ENCODE measurements at regions not wholly inside any gene's neighbourhood (a gene's known extent, or its start where the extent isn't known, plus 50 kb on each side); places are given as distances from the start of the nearest gene placed in this dataset.

- no peaks in the 10 kb centered on the region for H3K9me3 ChIP-seq (ENCODE audit: control insufficient read depth, low read length)
- no peak overlapping the region for H3K4me3 ChIP-seq (ENCODE audit: low read length)
- H3K4me1 ChIP-seq (ENCODE audit: control insufficient read depth, insufficient read depth, low read length) = peaks cover 60% of the 10 kb centered on the region
- no peak overlapping the region for H3K9ac ChIP-seq (ENCODE audit: low read length)
- H3K27me3 ChIP-seq (ENCODE audit: control insufficient read depth, insufficient read depth, low read length) = no peaks in the 10 kb centered on the region
- no peaks in the 10 kb centered on the region for H3K36me3 ChIP-seq (ENCODE audit: control insufficient read depth, insufficient read depth, low read length)
Observed at GRCh38 chr2:20140321-20141055, 84.4 kb downstream of the SDC1 start.

- H3K4me1 ChIP-seq (ENCODE audit: control insufficient read depth, insufficient read depth, low read length) = peaks cover 53% of the 10 kb centered on the region
- no peaks in the 10 kb centered on the region for H3K36me3 ChIP-seq (ENCODE audit: control insufficient read depth, insufficient read depth, low read length)
- peaks cover 3% of the 10 kb centered on the region for H3K27me3 ChIP-seq (ENCODE audit: control insufficient read depth, insufficient read depth, low read length)
- no peak overlapping the region for H3K4me3 ChIP-seq (ENCODE audit: low read length)
- H3K9ac ChIP-seq (ENCODE audit: low read length) = no peak overlapping the region
- no peaks in the 10 kb centered on the region for H3K9me3 ChIP-seq (ENCODE audit: control insufficient read depth, low read length)
Observed at GRCh38 chr2:20139407-20140172, 85.3 kb downstream of the SDC1 start.

GRCh38 chr2:20138696-20139095 is 86.2 kb downstream of the SDC1 start:
- Histone ChIP-seq H3K36me3 (ENCODE audit: control insufficient read depth, insufficient read depth, low read length) (no peaks in the 10 kb centered on the region), H3K27me3 (ENCODE audit: control insufficient read depth, insufficient read depth, low read length) (peaks cover 3% of the 10 kb centered on the region), H3K4me1 (ENCODE audit: control insufficient read depth, insufficient read depth, low read length) (peaks cover 44% of the 10 kb centered on the region), H3K4me3 (ENCODE audit: low read length) (no peak overlapping the region), H3K9me3 (ENCODE audit: control insufficient read depth, low read length) (no peaks in the 10 kb centered on the region), H3K9ac (ENCODE audit: low read length) (no peak overlapping the region)

- peaks cover 3% of the 10 kb centered on the region for H3K27me3 ChIP-seq (ENCODE audit: control insufficient read depth, insufficient read depth, low read length)
- no peak overlapping the region for H3K9ac ChIP-seq (ENCODE audit: low read length)
- H3K36me3 ChIP-seq (ENCODE audit: control insufficient read depth, insufficient read depth, low read length) = no peaks in the 10 kb centered on the region
- no peak overlapping the region for H3K4me3 ChIP-seq (ENCODE audit: low read length)
- peaks cover 40% of the 10 kb centered on the region for H3K4me1 ChIP-seq (ENCODE audit: control insufficient read depth, insufficient read depth, low read length)
- no peaks in the 10 kb centered on the region for H3K9me3 ChIP-seq (ENCODE audit: control insufficient read depth, low read length)
Observed at GRCh38 chr2:20137884-20138283, 86.5 kb upstream of the LAPTM4A start.

GRCh38 chr2:20137131-20137571 is 85.7 kb upstream of the LAPTM4A start:
- Histone ChIP-seq H3K4me1 (ENCODE audit: control insufficient read depth, insufficient read depth, low read length) (peaks cover 39% of the 10 kb centered on the region), H3K4me3 (ENCODE audit: low read length) (no peak overlapping the region), H3K9me3 (ENCODE audit: control insufficient read depth, low read length) (no peaks in the 10 kb centered on the region), H3K27me3 (ENCODE audit: control insufficient read depth, insufficient read depth, low read length) (peaks cover 3% of the 10 kb centered on the region), H3K36me3 (ENCODE audit: control insufficient read depth, insufficient read depth, low read length) (no peaks in the 10 kb centered on the region), H3K9ac (ENCODE audit: low read length) (no peak overlapping the region)

GRCh38 chr2:20136149-20136548 is 84.7 kb upstream of the LAPTM4A start:
- peaks cover 3% of the 10 kb centered on the region for H3K27me3 ChIP-seq (ENCODE audit: control insufficient read depth, insufficient read depth, low read length)
- peaks cover 34% of the 10 kb centered on the region for H3K4me1 ChIP-seq (ENCODE audit: control insufficient read depth, insufficient read depth, low read length)
- H3K9ac ChIP-seq (ENCODE audit: low read length) = no peak overlapping the region
- H3K36me3 ChIP-seq (ENCODE audit: control insufficient read depth, insufficient read depth, low read length) = no peaks in the 10 kb centered on the region
- H3K9me3 ChIP-seq (ENCODE audit: control insufficient read depth, low read length) = no peaks in the 10 kb centered on the region
- no peak overlapping the region for H3K4me3 ChIP-seq (ENCODE audit: low read length)

- Histone ChIP-seq H3K9me3 (ENCODE audit: control insufficient read depth, low read length) (no peaks in the 10 kb centered on the region), H3K27me3 (ENCODE audit: control insufficient read depth, insufficient read depth, low read length) (peaks cover 3% of the 10 kb centered on the region), H3K9ac (ENCODE audit: low read length) (no peak overlapping the region), H3K4me3 (ENCODE audit: low read length) (no peak overlapping the region), H3K36me3 (ENCODE audit: control insufficient read depth, insufficient read depth, low read length) (no peaks in the 10 kb centered on the region), H3K4me1 (ENCODE audit: control insufficient read depth, insufficient read depth, low read length) (peaks cover 35% of the 10 kb centered on the region)
Observed at GRCh38 chr2:20135631-20136050, 84.2 kb upstream of the LAPTM4A start.

- H3K36me3 ChIP-seq (ENCODE audit: control insufficient read depth, insufficient read depth, low read length) = no peaks in the 10 kb centered on the region
- H3K4me3 ChIP-seq (ENCODE audit: low read length) = no peak overlapping the region
- H3K9me3 ChIP-seq (ENCODE audit: control insufficient read depth, low read length) = no peaks in the 10 kb centered on the region
- peaks cover 3% of the 10 kb centered on the region for H3K27me3 ChIP-seq (ENCODE audit: control insufficient read depth, insufficient read depth, low read length)
- no peak overlapping the region for H3K9ac ChIP-seq (ENCODE audit: low read length)
- H3K4me1 ChIP-seq (ENCODE audit: control insufficient read depth, insufficient read depth, low read length) = peaks cover 40% of the 10 kb centered on the region
Observed at GRCh38 chr2:20132990-20133535, 81.6 kb upstream of the LAPTM4A start.

- Histone ChIP-seq H3K4me1 (ENCODE audit: control insufficient read depth, insufficient read depth, low read length) (peaks cover 45% of the 10 kb centered on the region), H3K4me3 (ENCODE audit: low read length) (no peak overlapping the region), H3K9me3 (ENCODE audit: control insufficient read depth, low read length) (no peaks in the 10 kb centered on the region), H3K36me3 (ENCODE audit: control insufficient read depth, insufficient read depth, low read length) (no peaks in the 10 kb centered on the region), H3K27me3 (ENCODE audit: control insufficient read depth, insufficient read depth, low read length) (peaks cover 3% of the 10 kb centered on the region), H3K9ac (ENCODE audit: low read length) (no peak overlapping the region)
Observed at GRCh38 chr2:20130821-20131645, 79.6 kb upstream of the LAPTM4A start.

GRCh38 chr2:20130160-20130560 is 78.7 kb upstream of the LAPTM4A start:
- Histone ChIP-seq H3K27me3 (ENCODE audit: control insufficient read depth, insufficient read depth, low read length) (peaks cover 3% of the 10 kb centered on the region), H3K4me3 (ENCODE audit: low read length) (no peak overlapping the region), H3K9me3 (ENCODE audit: control insufficient read depth, low read length) (no peaks in the 10 kb centered on the region), H3K36me3 (ENCODE audit: control insufficient read depth, insufficient read depth, low read length) (no peaks in the 10 kb centered on the region), H3K4me1 (ENCODE audit: control insufficient read depth, insufficient read depth, low read length) (peaks cover 44% of the 10 kb centered on the region), H3K9ac (ENCODE audit: low read length) (no peak overlapping the region)

- Histone ChIP-seq H3K9me3 (ENCODE audit: control insufficient read depth, low read length) (no peaks in the 10 kb centered on the region), H3K36me3 (ENCODE audit: control insufficient read depth, insufficient read depth, low read length) (no peaks in the 10 kb centered on the region), H3K4me3 (ENCODE audit: low read length) (no peak overlapping the region), H3K9ac (ENCODE audit: low read length) (no peak overlapping the region), H3K4me1 (ENCODE audit: control insufficient read depth, insufficient read depth, low read length) (peaks cover 45% of the 10 kb centered on the region), H3K27me3 (ENCODE audit: control insufficient read depth, insufficient read depth, low read length) (no peaks in the 10 kb centered on the region)
Observed at GRCh38 chr2:20129331-20130159, 78.1 kb upstream of the LAPTM4A start.
